Ammon's horn (tissue), 1 donor: ENCODE measurements at regions not wholly inside any gene's neighbourhood (a gene's known extent, or its start where the extent isn't known, plus 50 kb on each side); places are given as distances from the start of the nearest gene placed in this dataset.
"Not testable (repeated sequence)": the region's sequence is repeated elsewhere in the genome, so short reads cannot be mapped to it uniquely, and the experiment has no call there.

Experiments used
- DNase-seq: peaks from one replicate; pipeline ENCODE4 v3.0.0-alpha.2; 2016; ENCODE audit warnings: low spot score

- not testable (repeated sequence) for DNase-seq
Measured at GRCh38 chr4:153106736-153107135, 97.5 kb upstream of the TRIM2 start.

GRCh38 chr4:153107246-153107645 is 97.0 kb upstream of the TRIM2 start:
- DNase-seq: no peak

DNA sequence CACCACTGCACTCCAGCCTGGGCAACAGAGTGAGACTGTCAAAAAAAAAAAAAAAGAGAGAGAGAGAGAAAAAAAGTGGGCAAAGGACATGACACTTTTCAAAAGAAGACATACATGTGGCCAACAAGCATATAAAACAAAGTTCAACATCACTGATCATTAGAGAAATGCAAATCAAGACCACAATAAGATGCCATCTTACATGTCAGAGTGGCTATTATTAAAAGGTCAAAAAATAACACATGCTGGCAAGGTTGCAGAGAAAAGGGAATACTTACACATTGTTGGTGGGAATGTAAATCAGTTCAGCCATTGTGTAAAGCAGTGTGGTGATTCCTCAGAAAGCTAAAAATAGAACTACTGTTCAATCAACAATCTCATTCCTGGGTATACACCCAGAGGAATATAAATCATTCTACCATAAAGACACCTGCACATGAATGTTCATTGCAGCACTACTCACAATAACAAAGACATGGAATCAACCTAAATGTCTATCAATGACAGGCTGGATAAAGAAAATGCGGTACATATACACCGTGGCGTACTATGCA is 94.9 kb upstream of the TRIM2 start:
- no peak for DNase-seq

DNA sequence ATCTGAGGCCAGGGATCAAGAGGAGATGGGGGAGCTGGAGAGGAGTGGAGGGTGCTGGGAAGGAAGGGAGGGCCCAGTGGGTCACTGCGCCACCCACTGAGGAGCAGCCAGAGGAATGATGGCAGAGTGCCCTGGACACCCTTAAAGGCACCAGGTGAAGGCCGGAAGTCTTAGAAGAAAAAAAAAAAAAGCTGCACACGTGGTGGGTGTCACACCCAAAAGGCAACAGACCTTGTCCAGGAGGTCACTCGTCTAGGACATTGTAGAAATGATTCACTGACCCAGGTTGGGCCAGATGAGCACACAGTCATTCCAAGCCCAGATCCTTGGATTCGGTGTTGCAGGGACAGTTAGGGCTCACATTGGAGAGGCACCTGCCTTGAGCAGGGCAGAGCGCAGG is 93.5 kb upstream of the TRIM2 start:
- DNase-seq: no peak

DNA sequence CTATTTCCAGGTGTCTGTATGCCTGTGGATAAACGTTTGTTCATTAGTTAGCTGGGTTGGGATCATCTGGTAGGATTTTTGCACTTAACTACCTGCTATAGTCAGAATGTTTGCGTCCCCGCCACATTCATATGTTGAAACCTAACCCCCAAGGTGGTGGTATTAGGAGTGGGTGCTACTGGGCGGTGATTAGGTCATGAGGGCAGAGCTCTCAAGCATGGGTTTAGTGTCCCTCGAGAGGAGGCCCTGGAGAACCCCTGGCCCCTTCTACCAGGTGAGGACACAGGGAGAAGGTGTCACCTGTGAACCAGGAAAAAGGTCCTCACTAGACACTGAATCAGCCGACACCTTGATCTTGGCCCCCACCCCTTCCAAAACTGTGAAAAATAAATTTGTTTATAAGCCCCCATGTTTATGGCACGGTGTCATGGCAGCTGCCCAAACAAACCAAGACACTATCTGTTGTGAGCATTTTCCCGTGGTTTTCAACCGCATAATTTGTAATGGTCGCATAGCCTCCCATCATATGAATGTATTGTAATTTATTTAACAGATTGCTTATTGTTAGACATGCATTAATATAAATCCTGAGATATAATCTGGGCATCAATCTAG is 92.7 kb upstream of the TRIM2 start:
- DNase-seq: no peak

- DNase-seq: no peak
Measured at GRCh38 chr4:153112041-153112441, 92.2 kb upstream of the TRIM2 start.

- DNase-seq: no peak
Measured at GRCh38 chr4:153113061-153113837, 91.0 kb upstream of the TRIM2 start.

- DNase-seq: no peak
Measured at GRCh38 chr4:153113838-153114105, 90.5 kb upstream of the TRIM2 start.

GRCh38 chr4:153114771-153115321 is 89.4 kb upstream of the TRIM2 start:
- DNase-seq: no peak

DNA sequence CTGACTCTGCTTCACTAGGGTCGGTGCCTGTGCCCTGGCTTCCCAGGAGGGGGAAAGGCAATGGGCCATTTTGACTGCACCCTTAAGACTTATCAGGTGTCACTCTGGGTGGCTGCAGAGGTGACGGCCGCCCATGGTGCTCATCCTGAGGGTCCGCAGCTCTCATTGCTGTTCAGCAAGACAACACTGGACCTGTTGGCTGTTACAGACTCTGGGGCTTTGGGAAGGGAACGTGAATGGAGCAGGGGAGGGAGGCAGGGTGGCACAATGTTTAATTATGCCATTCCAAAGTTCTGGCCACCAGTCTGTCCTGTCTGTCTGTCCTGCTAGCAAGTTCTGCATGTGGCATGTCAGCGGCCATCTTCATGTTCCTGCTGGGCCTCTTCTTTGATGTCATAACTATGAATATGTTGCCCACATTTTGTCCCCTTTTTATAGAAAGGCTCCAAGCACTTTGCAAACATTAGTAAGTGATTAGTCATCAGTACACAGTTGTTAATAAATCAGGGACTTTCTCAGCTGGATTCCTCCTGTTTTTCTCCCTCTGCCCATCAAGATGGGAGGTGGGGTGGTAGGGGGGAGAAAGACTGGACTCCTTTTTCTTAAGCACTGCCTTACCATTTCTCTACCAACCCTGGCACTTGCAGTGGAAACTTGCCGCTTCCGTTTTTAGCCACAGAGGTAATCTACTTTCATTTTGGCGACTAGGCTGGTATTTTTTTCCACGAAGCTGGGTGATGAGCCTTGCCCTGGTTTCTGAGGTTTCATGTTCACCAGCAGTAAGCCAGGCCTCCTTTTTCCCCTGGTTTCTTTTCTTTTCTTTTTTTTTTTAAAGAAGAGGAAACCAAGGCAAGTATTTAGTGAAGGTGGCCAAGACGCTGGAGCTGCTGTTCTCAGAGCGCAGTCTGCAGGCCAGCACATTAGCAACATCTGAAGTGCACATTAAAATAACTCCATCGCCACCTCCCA is 88.6 kb upstream of the TRIM2 start:
- DNase-seq: no peak

- DNase-seq: no peak
Measured at GRCh38 chr4:153116291-153116680, 88.0 kb upstream of the TRIM2 start.

DNA sequence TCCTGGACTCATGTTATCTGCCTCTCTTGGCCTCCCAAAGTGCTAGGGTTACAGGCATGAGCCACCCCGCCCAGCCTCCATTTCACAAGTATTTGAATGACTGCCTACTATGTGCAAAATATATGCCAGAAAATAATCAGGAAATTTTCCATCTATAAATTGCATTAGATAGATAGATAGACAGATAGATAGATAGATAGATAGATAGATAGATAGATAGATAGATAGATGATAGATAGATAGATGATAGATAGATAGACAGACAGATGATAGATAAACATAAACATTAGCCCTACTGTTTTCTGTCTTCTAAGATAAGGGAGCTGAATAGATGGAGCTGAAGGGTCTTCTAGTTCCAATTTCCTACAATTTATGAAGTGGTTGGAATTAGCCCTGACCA is 87.4 kb upstream of the TRIM2 start:
- DNase-seq: no peak

GRCh38 chr4:153117554-153117953 is 86.7 kb upstream of the TRIM2 start:
- no peak for DNase-seq

GRCh38 chr4:153119626-153120025 is 84.6 kb upstream of the TRIM2 start:
- no peak for DNase-seq

DNA sequence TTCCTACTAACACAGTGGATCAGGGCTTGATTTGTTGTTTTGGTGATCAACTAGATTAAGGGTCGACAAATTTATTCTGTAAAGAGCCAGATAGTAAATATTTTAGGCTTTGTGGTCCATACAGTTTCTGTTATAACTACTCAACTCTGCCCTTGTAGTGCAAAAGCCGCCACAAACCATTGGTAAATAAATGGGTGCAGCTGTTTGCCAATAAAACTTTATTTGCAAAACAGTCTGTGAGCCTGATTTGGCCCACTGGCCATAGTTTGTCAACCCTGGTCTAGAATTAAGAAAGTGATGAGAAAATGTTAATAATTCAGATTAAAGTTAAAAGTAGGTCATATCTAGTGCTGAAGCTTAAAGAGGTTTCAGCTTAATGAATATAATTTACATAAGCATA is 84.0 kb upstream of the TRIM2 start:
- no peak for DNase-seq

- DNase-seq: no peak
Measured at GRCh38 chr4:153122855-153123254, 81.4 kb upstream of the TRIM2 start.

GRCh38 chr4:153126137-153126536 is 78.1 kb upstream of the TRIM2 start:
- no peak for DNase-seq

- peak; percentile 94 for DNase-seq
Measured at GRCh38 chr4:153127760-153128494, 76.3 kb upstream of the TRIM2 start.

DNA sequence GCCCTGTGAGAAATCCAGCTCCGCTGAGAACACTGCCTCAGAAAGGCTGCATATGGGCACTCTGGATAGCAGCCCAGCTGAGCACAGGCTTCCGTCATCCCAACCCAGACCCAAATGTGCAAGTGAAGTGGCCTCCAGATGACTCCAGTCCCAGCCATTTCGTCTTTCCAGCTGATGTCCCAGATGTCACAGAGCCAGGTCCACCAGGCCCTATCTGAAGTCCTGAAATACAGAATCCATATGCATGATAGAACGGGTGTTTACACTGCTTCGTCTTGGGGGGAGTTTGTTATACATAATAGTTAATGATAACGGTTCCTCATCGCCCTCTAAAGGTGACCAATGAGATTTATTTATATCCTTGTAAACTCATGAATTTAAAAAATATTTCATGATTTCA is 72.6 kb upstream of the TRIM2 start:
- DNase-seq: peak; percentile 81

GRCh38 chr4:153137159-153137558 is 67.1 kb upstream of the TRIM2 start:
- DNase-seq: no peak
